Umbilical cord (tissue), 1 donor: ENCODE measurements at regions not wholly inside any gene's neighbourhood (a gene's known extent, or its start where the extent isn't known, plus 50 kb on each side); places are given as distances from the start of the nearest gene placed in this dataset.

Experiments used
- DNase-seq: peaks from one replicate; pipeline ENCODE4 v3.0.0-alpha.2; 2015; ENCODE audit warnings: low spot score

DNA sequence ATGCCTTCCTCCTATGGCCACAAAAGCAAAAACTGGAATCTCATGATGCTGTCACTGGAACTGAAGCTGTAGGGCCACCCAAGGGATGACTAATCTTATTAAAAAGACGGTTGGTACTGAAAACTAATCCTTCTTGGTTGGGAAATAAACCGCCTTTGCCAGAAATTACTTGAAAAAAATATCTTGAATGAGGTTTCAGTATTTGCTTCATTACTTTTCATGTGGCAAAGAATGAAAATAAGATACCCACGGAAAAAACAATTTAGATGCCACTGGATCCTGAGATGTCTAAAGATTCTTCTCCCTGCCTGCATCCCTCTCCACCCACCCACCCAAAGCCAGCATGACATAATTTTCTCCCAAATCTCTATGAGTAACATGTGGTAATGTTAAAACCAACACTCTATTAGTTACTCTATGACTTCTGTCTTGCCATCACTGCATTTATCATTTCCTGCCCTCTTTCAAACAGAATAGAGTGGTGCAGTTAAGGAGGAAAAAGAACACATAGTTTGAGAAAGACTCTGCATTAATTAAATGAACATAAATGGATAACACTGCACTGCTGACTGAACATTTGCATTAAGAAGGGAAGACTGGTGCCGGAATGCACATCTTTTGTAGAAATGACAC lies 111.8 kb upstream of the DPH6 start:
- DNase-seq, result no peak

DNA sequence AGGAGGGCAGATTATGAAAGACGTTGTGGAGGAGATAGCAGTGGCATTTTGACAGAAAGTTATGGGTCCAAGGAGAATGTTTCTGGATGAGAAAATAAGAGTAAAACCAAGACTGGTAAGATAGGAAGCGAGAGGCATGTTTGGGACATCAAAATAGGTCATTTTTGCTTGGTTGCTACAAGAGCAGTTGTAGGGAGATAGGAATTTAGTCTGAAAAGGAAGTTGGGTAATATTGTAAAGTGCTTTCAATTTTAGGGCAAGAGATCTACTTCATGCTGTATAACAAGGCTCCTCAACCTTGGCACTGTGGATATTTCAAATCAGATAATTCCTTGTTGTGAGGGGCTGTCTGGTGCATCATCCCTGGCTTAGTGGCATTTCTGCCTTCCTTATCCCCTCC lies 118.0 kb upstream of the DPH6 start:
- DNase-seq, result no peak

DNA sequence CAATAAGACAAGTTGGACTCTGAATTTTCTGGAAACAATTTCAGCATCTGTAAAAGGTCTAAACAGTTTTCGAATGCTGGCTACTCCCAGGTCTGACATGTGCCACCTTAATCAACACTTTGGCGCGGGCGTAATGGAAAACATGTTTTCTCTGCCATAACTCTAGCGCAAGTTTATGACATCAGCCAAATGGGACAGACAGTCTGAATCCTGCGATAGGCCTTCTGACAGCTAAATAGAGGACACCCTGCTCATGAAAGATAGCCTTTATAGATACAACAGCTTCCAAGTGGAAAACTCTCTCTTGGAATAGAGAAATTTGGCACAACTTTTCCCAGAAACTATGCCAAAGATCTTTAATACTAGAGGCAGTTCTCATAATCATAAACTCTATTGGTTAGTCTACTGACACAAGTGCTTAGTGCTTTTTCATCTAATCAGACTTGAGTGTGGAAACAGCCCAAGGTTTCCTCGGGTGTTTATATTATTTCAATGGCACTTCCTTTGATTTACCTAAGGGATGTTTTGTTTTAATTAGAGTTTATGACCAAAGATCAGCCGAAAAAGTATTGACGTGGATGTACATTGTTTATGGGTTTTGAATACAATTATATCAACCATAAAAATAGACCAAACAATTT lies 120.1 kb upstream of the DPH6 start:
- no peak for DNase-seq

DNA sequence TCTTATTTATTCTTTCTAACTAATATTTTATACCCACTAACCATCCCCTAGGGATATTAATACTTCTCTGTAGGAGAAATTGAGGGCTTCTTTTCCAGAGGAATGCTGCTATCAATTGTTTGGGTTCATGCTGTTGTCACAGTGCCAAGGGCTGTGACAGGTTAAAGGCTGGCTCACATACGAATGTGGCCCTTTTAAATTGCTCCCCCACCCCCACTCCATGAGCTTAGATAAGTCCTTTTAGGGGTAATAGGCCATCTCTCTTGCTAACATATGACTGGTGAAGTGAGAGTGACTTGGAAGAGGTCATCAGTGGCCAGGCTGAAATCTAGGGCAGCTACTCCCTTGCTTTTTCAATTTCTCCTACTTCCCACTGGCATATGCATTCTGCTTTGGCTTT lies 121.9 kb upstream of the DPH6 start:
- no peak for DNase-seq

DNA sequence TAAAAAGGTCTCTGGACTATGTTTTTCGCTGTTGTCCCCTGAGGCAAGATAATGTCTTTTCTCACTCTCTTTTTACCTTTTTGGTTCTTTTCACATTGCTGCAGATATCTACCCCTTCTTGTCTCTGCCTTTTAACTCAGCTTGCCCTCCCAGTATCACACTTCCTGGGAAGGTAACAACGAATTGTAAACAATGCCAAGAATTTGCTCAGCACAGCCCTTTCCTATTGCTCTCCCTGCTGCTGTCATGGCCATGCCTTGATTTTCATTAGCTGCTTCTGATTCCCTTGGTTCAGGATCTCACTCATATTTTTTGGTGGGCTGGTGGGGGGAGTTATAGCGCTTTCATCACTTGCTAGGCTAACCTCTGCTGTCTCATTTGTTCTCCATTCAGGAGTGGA lies 123.1 kb upstream of the DPH6 start:
- no peak for DNase-seq

DNA sequence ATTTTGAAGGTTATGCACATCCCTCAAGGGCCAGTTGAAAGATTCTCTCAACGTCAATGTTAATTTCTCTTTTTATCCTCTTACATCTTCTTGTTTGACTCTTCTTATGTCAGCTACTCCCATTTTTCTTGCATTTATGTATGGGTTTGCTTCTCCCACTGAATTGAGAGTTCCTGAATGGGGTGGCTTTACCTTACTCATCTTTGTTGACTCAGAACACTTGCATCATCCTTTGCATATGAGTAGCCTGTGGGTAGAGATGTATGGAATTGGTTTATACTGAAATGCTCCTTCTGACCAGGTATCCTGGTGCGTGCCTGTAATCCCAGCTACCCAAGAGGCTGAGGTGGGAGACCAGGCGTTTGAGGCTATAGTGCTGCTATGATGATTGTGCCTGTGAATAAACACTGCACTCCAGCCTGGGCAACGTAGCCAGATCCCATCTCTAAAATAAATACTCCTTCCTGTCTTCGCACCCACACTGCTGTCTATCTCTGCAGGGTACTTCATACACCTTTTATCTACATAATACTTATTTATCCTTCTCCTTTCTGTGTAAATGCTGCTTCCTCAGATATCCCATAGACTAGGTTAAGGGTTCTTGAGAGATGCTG lies 123.6 kb upstream of the DPH6 start:
- no peak for DNase-seq

DNA sequence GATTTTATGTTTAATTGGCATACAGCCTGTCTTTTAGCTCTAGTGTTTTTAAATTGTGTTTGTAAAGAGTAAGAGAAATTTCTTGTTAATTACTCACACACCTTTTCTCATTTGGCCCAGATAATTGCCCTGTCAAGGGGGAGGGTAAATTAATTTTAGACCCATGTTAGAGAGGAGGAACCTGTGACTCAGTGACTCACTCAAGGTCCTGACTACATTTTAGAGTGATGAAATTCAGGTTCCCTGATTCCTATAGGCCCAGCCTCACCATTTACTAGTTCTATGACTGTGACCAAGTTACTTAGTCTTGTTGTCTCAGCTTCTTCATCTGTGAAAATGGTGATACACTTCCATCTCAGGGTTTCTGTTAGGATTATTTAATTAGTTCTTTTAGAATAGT lies 125.2 kb upstream of the DPH6 start:
- no peak for DNase-seq

DNA sequence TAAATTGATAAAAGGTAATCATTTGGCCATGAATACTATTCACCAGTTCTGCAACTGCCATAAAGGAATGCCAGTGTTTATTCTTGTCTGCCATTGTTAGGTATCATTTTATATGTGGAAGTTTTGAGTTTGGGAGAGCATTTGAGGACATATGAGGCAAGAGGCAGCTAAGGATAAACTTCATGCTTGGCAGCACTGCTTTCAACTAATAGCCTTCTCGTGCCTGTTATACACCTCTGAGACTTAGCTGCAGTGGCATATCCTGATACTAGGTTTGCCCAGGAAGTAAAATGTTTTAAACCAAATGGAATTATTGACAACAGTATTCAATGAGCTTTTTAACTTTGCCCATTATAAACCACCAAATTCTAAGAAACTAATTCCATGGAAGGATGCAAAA lies 126.0 kb upstream of the DPH6 start:
- no peak for DNase-seq

DNA sequence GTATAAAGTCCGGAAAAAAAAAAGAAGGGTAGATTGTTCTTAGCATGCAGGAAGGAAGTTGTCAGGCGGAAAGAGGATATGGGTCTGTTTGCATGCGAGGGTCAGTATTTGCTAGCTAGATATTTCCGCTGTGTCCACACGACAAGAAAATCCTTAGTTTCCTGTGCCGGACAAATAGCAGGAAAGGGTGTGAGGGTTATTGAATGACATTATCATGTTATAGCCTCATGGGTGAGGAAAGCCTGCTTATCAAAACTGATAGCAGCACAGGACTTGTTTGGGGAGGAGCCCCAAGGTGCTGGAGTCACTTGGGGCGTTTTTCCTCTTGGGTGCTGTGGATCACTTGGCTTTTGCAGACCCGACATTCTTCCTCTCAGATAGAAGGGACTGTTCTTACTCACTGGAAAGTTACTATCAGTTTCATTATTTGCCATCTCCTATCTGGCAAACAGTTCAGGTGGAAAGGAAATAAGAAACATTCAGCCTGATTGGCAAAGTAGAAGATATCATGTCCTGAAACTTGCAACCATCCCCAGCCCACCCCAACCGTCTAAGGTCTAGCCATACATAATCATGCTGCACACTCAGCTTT lies 127.2 kb upstream of the DPH6 start:
- DNase-seq, result peak; percentile 18

DNA sequence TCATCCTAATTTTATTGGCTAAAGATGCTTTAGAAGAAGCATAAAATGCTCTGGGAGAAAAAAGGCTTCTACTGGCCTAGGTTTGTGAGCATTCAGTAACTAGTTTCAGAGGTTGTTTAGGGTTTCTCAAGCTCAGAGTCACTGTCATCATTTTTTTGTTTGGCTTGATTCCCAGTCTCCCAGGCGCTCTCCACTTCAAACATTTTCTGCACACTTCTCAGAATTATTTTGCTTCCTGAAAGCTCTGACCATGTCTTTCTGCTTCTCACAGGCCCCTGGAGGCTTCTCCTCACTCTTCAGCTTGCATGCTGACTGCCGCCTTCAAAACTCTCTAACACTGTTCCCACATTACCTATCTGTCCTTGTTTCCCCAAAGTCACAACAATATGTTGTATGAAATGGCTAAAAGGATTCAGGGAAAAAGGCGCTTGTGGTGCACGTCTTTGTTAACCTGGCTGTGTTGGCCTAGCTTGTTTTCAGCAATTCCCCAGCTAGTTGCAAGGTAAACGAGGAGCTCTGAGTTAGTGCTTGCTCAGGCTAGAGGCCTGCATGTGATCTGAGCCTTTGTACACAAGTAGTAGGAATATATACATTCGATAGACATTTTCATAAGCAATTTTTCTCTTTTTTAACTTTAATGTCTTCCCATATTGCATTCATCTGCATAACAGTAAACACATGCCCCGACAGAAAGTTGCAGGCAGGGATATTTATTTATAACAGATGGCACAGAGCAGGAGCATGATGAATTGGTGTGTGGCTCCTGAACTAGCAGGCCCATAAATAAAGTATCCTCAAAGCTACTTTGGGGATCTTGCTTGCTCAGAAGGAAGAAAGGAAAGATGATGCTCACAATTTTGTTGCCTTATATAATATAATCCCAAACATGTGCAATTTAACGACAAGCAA lies 129.2 kb upstream of the DPH6 start:
- DNase-seq, result peak; percentile 53

DNA sequence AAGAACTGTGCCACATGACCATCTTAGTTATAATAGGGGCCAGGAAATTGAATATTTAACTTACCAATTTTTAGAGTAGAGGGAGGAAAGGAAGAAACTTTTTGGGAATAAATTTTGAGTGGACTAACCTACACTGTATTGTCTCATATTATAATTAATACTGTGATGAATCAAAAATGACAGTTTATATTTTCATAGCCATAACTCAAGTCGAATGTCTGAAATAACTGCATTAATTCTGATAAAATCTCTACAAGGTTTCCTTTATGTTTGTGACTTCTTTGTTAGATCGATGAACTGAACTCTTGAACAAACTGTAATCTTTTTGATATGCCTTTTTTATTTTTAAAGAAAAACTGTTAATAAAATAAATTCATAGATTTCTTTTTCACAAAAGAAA lies 132.8 kb upstream of the DPH6 start:
- no peak for DNase-seq

DNA sequence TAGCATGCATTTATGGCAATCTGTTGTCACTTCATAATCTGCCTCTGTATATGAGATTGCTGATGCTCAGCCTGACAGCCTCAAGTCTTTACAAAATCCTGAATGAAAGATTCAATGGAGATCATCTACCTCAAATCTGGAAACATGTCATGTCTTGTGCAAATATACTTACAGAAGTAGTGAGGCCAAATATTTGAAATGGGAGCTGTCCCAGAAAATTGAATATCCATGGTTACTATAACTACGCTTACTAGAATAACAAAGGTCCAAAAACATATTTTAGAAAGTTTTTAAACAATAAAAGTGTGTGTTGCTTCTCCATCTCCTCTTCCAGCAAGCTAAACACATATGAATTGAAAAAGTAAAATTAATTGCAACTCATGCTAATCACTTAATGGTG lies 133.2 kb upstream of the DPH6 start:
- DNase-seq, result no peak

DNA sequence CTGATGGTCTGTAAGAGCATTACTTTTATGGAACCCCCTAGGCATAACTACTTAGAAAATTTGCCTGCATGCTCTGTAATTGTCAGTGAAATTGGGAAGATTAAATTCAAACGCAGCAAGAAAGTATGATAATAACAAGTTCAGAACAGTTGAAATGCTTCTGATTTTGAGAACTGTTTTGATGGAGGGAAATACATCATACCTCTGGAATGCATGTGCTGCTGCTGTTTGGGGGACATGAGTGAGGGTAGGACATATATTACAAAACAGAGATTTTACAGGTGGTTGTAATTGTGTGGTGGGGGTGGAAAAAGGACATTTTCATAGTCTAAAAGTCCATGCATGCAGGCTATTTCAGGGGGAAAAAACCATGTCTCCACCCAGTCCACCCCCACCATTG lies 135.0 kb upstream of the DPH6 start:
- no peak for DNase-seq

DNA sequence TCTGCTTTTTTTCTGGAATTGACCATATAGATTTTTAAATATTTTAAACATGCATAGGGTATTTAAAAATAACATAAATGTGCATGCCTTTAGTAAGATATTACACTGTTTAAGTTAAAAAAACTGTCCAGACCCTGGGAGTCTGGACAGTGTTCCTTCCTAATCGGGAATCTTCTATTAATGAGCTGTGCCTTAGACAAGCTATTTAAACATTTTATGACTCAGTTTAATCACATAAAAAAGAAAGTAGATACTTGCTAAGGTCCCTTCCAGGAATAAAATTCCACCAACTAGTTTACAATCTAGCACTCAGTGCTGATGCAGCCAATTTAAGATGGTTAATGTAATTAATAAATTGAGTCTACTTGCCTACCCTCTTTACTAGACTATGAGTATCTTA lies 140.4 kb upstream of the DPH6 start:
- DNase-seq, result peak; percentile 50

DNA sequence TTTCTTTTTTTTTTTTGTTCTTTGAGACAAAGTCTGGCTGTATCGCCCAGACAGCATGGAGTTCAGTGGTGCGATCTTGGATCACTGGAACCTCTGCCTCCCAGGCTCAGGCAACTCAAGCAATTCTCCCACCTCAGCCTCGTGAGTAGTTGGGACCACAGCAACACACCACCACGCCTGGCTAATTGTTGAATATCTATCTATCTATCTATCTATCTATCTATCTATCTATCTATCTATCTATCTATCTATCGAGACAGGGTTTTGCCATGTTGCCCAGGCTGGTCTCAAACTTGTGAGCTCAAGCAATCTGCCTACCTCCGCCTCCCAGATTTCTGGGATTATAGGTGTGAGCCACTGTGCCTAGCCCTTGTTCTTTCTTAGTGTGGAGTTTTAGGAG lies 143.3 kb upstream of the DPH6 start:
- DNase-seq, result no peak

DNA sequence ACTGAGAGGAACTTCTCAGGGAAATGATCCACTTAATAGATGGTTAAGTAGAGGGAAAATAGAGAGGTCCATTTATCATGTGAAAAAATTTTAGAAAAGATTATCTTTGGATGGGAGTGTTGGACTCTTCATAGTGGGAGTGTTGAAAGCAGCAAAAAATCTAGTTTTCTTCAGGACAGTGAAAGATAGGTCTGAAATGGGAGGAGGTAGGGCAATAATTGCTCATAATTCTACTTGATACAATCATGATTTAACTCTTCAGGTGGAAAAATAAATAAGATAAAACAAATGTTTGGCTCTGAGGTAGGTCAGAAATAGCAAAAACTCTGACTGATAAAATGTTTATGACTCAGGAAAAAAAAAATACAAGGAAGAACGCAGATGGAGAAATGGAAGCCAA lies 144.1 kb upstream of the DPH6 start:
- DNase-seq, result no peak

DNA sequence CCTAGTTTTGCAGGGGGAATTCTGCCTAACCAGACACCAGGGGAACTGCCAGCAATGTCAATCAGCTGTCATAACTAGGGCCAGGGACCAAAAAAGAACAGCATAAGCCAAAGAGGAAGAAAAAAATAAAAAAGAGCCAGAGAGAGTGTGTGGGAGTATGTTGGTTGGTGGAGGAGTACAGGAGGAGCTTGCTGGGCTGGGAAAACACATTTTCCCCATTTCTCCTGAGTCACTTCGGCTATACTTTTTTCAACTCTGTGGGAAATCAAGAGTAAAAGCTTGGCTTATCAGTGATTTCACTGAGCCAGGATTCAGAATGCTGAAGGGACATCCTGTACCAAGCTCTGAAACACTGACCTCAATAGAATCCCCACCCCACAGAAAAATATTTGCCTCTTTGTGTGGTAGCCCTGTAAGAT lies 144.7 kb upstream of the DPH6 start:
- peak; percentile 69 for DNase-seq

DNA sequence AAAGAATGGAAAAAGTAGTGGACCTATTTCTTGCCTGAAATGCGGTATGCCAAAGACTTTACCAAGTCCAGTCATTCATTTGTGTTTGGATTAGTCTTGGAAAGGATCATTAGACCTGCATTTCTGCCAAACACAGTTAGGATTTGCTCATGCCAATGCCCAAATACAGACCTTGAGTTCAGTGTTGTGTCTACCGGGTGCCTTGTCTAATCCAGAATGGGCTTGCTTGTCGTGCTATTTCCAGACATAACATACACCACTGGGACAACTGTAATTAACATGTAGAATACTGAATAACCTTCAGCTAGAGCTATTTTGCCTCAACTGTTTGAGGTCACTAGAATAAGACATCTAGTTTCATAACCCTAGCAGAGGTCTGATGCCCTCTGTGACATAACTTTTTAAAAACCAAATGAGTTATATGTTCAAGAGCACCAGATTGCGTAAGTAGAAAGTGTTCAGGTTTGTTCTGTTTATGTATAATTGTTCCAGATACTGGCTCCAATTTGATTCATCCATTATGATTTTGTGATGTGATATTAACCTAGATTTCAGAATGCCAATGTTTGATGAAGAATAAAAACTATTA lies 145.3 kb upstream of the DPH6 start:
- no peak for DNase-seq

DNA sequence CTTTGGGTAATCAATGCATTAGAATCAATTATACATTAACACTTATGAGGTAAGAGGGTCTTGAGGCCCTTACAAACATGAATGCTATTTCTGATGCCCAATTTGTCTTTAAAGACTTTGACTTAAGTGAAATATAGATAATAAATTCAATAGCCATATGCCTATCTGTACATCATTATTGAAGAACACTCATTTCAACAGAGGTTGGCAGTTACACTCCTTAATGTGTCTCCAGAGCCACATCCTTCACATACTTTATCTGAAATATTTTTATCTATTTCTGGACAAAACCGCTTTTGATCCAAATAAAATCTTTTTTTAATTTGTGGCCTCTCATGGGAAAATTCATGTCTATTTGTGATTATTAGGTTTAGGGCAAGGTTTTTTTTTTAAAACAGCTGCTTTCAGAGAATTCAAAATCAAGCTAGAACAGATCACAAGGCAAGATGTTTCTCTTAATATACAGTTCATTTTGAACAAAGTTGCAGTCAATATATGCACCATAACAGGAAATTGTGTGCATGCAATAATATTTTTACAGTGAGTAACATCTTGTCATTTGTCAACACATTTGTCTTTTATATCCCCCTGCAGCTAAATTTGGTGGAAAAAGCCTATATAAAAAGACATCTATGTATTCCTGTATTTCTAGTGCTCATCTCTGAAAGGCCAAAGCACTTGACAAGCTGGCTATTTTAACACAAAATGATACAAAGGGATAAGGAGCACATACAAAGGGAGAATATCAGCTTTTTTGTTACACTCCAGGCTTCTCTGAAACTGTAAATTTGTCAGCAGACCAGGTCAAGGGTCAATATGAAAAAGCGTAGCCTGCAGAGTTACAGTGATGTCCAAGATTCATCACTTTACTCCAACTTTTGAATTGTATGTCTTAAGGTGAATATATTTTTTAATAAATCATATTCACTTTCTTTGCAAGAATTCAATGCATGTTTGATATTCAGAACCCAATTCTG lies 146.2 kb upstream of the DPH6 start:
- DNase-seq, result no peak

DNA sequence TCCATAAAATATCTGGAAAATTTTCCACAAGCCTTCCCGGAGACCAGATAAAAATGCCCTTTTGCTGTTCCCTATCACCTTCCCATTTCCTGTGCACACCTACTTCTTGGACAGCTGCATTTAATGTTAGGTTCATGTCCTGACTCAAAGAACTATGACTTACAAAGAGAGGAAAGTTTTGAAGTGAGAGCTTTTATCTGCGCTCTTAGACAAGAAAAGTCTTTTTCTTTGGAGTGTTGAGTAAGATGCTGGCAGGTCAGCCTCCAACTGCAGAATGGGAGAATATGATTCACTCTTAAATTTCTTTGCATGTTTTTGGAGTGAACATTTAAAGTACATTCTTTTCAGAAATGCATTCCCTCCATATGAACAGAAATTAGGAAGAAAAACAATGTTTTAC lies 147.3 kb upstream of the DPH6 start:
- DNase-seq, result peak; percentile 69
